ENCODE measurements at regions not wholly inside any gene's neighbourhood (a gene's known extent, or its start where the extent isn't known, plus 50 kb on each side); places are given as distances from the start of the nearest gene placed in this dataset.

- Mint-ChIP-seq H3K4me3 (no peak overlapping the region), H3K4me1 (no peaks in the 10 kb centered on the region), H3K36me3 (ENCODE audit: insufficient read depth) (no peaks in the 10 kb centered on the region), H3K27me3 (no peaks in the 10 kb centered on the region), H3K27ac (ENCODE audit: low read depth) (no peak overlapping the region), H3K9me3 (no peaks in the 10 kb centered on the region)
- ATAC-seq (replicated peaks; ENCODE audit: extremely low read depth, poor library complexity, severe bottlenecking) (no peak), DNase-seq (ENCODE audit: low spot score in 2 of 2) (no peak)
Observed at GRCh38 chr1:213425376-213426030, 374.5 kb downstream of the RPS6KC1 start.

GRCh38 chr1:213429642-213430041, 378.6 kb downstream of the RPS6KC1 start:
- Mint-ChIP-seq H3K36me3 (ENCODE audit: insufficient read depth) (no peaks in the 10 kb centered on the region), H3K4me1 (no peaks in the 10 kb centered on the region), H3K27ac (ENCODE audit: low read depth) (no peak overlapping the region), H3K4me3 (no peak overlapping the region), H3K9me3 (no peaks in the 10 kb centered on the region), H3K27me3 (peaks cover 15% of the 10 kb centered on the region)
- ATAC-seq (replicated peaks; ENCODE audit: extremely low read depth, poor library complexity, severe bottlenecking), result no peak
- DNase-seq (ENCODE audit: low spot score in 2 of 2), result no peak

- H3K27ac Mint-ChIP-seq (ENCODE audit: low read depth), result no peak overlapping the region
Observed at GRCh38 chr1:213435715-213436114, 384.7 kb downstream of the RPS6KC1 start.

GRCh38 chr1:213438339-213438738, 387.3 kb downstream of the RPS6KC1 start:
- H3K27ac Mint-ChIP-seq (ENCODE audit: low read depth), result no peak overlapping the region
- no peak overlapping the region for H3K4me3 Mint-ChIP-seq
- H3K4me1 Mint-ChIP-seq, result no peaks in the 10 kb centered on the region
- ATAC-seq (replicated peaks; ENCODE audit: extremely low read depth, poor library complexity, severe bottlenecking), result no peak
- peaks cover 5% of the 10 kb centered on the region for H3K9me3 Mint-ChIP-seq
- no peak for DNase-seq (ENCODE audit: low spot score in 2 of 2)
- peaks cover 1% of the 10 kb centered on the region for H3K27me3 Mint-ChIP-seq
- H3K36me3 Mint-ChIP-seq (ENCODE audit: insufficient read depth), result no peaks in the 10 kb centered on the region

More at GRCh38 chr1:213435715-213436114, 384.7 kb downstream of the RPS6KC1 start:
- Mint-ChIP-seq H3K4me3 (no peak overlapping the region), H3K9me3 (peaks cover 5% of the 10 kb centered on the region), H3K4me1 (no peaks in the 10 kb centered on the region), H3K27me3 (peaks cover 15% of the 10 kb centered on the region), H3K36me3 (ENCODE audit: insufficient read depth) (no peaks in the 10 kb centered on the region)
- DNase-seq (ENCODE audit: low spot score in 2 of 2) (no peak), ATAC-seq (replicated peaks; ENCODE audit: extremely low read depth, poor library complexity, severe bottlenecking) (no peak)

GRCh38 chr1:213439703-213440102, 388.7 kb downstream of the RPS6KC1 start:
- no peaks in the 10 kb centered on the region for H3K36me3 Mint-ChIP-seq (ENCODE audit: insufficient read depth)
- H3K27ac Mint-ChIP-seq (ENCODE audit: low read depth), result no peak overlapping the region
- ATAC-seq (replicated peaks; ENCODE audit: extremely low read depth, poor library complexity, severe bottlenecking) (no peak), DNase-seq (ENCODE audit: low spot score in 2 of 2) (no peak)
- no peak overlapping the region for H3K4me3 Mint-ChIP-seq
- peaks cover 5% of the 10 kb centered on the region for H3K9me3 Mint-ChIP-seq
- no peaks in the 10 kb centered on the region for H3K4me1 Mint-ChIP-seq
- no peaks in the 10 kb centered on the region for H3K27me3 Mint-ChIP-seq

GRCh38 chr1:213440766-213441165, 389.7 kb downstream of the RPS6KC1 start:
- H3K4me1 Mint-ChIP-seq, result no peaks in the 10 kb centered on the region
- H3K4me3 Mint-ChIP-seq, result no peak overlapping the region
- H3K27me3 Mint-ChIP-seq, result no peaks in the 10 kb centered on the region
- ATAC-seq (replicated peaks; ENCODE audit: extremely low read depth, poor library complexity, severe bottlenecking), result no peak
- DNase-seq (ENCODE audit: low spot score in 2 of 2), result no peak
- H3K27ac Mint-ChIP-seq (ENCODE audit: low read depth), result no peak overlapping the region
- no peaks in the 10 kb centered on the region for H3K36me3 Mint-ChIP-seq (ENCODE audit: insufficient read depth)
- peaks cover 5% of the 10 kb centered on the region for H3K9me3 Mint-ChIP-seq

- DNase-seq (ENCODE audit: low spot score in 2 of 2) (no peak), ATAC-seq (replicated peaks; ENCODE audit: extremely low read depth, poor library complexity, severe bottlenecking) (no peak)
- H3K4me3 Mint-ChIP-seq, result no peak overlapping the region
- H3K4me1 Mint-ChIP-seq, result no peaks in the 10 kb centered on the region
- H3K36me3 Mint-ChIP-seq (ENCODE audit: insufficient read depth), result no peaks in the 10 kb centered on the region
- H3K27ac Mint-ChIP-seq (ENCODE audit: low read depth), result no peak overlapping the region
- peaks cover 5% of the 10 kb centered on the region for H3K9me3 Mint-ChIP-seq
- H3K27me3 Mint-ChIP-seq, result no peaks in the 10 kb centered on the region
Observed at GRCh38 chr1:213443415-213443814, 392.4 kb downstream of the RPS6KC1 start.

- no peak overlapping the region for H3K4me3 Mint-ChIP-seq
- H3K9me3 Mint-ChIP-seq, result peaks cover 4% of the 10 kb centered on the region
- no peak for ATAC-seq (replicated peaks; ENCODE audit: extremely low read depth, poor library complexity, severe bottlenecking)
- H3K4me1 Mint-ChIP-seq, result no peaks in the 10 kb centered on the region
- no peak overlapping the region for H3K27ac Mint-ChIP-seq (ENCODE audit: low read depth)
- no peaks in the 10 kb centered on the region for H3K36me3 Mint-ChIP-seq (ENCODE audit: insufficient read depth)
- H3K27me3 Mint-ChIP-seq, result peaks cover 3% of the 10 kb centered on the region
- DNase-seq (ENCODE audit: low spot score in 2 of 2), result no peak
Observed at GRCh38 chr1:213444224-213444623, 393.2 kb downstream of the RPS6KC1 start.

GRCh38 chr1:213446496-213446895, 395.5 kb downstream of the RPS6KC1 start:
- Mint-ChIP-seq H3K4me1 (no peaks in the 10 kb centered on the region), H3K36me3 (ENCODE audit: insufficient read depth) (no peaks in the 10 kb centered on the region), H3K27me3 (peaks cover 13% of the 10 kb centered on the region), H3K27ac (ENCODE audit: low read depth) (no peak overlapping the region), H3K4me3 (no peak overlapping the region), H3K9me3 (no peaks in the 10 kb centered on the region)
- ATAC-seq (replicated peaks; ENCODE audit: extremely low read depth, poor library complexity, severe bottlenecking), result no peak
- no peak for DNase-seq (ENCODE audit: low spot score in 2 of 2)

- DNase-seq (ENCODE audit: low spot score in 2 of 2) (no peak), ATAC-seq (replicated peaks; ENCODE audit: extremely low read depth, poor library complexity, severe bottlenecking) (no peak)
- Mint-ChIP-seq H3K9me3 (no peaks in the 10 kb centered on the region), H3K4me1 (no peaks in the 10 kb centered on the region), H3K27me3 (peaks cover 29% of the 10 kb centered on the region), H3K27ac (ENCODE audit: low read depth) (no peak overlapping the region), H3K4me3 (no peak overlapping the region), H3K36me3 (ENCODE audit: insufficient read depth) (no peaks in the 10 kb centered on the region)
Observed at GRCh38 chr1:213448360-213448759, 397.3 kb downstream of the RPS6KC1 start.

- Mint-ChIP-seq H3K9me3 (no peaks in the 10 kb centered on the region), H3K27ac (ENCODE audit: low read depth) (no peak overlapping the region), H3K4me3 (no peak overlapping the region), H3K27me3 (peaks cover 32% of the 10 kb centered on the region), H3K36me3 (ENCODE audit: insufficient read depth) (no peaks in the 10 kb centered on the region), H3K4me1 (no peaks in the 10 kb centered on the region)
- no peak for DNase-seq (ENCODE audit: low spot score in 2 of 2)
- no peak for ATAC-seq (replicated peaks; ENCODE audit: extremely low read depth, poor library complexity, severe bottlenecking)
Observed at GRCh38 chr1:213448776-213449175, 397.7 kb downstream of the RPS6KC1 start.

- Mint-ChIP-seq H3K9me3 (no peaks in the 10 kb centered on the region), H3K4me3 (no peak overlapping the region), H3K27me3 (peaks cover 32% of the 10 kb centered on the region), H3K27ac (ENCODE audit: low read depth) (no peak overlapping the region), H3K36me3 (ENCODE audit: insufficient read depth) (no peaks in the 10 kb centered on the region), H3K4me1 (no peaks in the 10 kb centered on the region)
- ATAC-seq (replicated peaks; ENCODE audit: extremely low read depth, poor library complexity, severe bottlenecking) (no peak), DNase-seq (ENCODE audit: low spot score in 2 of 2) (no peak)
Observed at GRCh38 chr1:213452501-213452900, 401.5 kb downstream of the RPS6KC1 start.

GRCh38 chr1:213457186-213457585, 406.1 kb downstream of the RPS6KC1 start:
- ATAC-seq (replicated peaks; ENCODE audit: extremely low read depth, poor library complexity, severe bottlenecking) (no peak), DNase-seq (ENCODE audit: low spot score in 2 of 2) (no peak)
- Mint-ChIP-seq H3K4me3 (no peak overlapping the region), H3K27me3 (peaks cover 37% of the 10 kb centered on the region), H3K4me1 (no peaks in the 10 kb centered on the region), H3K36me3 (ENCODE audit: insufficient read depth) (no peaks in the 10 kb centered on the region), H3K9me3 (peaks cover 5% of the 10 kb centered on the region), H3K27ac (ENCODE audit: low read depth) (no peak overlapping the region)

Measured in central memory CD8-positive, alpha-beta T cell (primary cell).